ENCODE measurements at regions not wholly inside any gene's neighbourhood (a gene's known extent, or its start where the extent isn't known, plus 50 kb on each side); places are given as distances from the start of the nearest gene placed in this dataset.

DNA sequence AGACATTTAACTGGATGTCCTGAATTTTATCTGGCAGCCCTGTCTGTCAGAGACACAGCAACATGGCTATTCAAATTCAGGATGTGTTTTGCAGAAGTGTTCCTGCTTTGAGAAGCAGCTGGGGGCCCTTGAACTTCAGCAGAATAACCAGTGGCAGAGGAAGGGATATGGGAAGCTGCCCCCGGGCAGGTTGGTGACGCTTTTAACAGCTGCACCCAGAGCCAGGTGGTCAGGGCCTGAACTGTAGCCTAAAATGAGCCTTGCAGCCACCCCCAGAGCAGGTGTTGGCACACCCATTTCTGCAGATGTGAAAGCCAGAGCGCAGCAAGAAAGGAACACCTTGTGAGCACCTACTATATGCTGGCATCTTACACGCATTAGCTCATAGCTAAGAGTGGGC is 128.7 kb upstream of the BOD1 start:
- in situ Hi-C loops (cut with HindIII; ENCODE audit: low pct_unique_long_range_greater_than_20kb, low sequenced_read_pairs) (no loop called here), intact Hi-C loops (cut with micrococcal nuclease; ENCODE audit: unreplicated experiment) (no loop called here)
- ChIA-PET CTCF (no interaction called here), POLR2A (no interaction called here)
- H3K4me3 ChIP-seq (ENCODE audit: low read depth in 2 of 2, low read length in 2 of 2), result no peak overlapping the region
- DNase-seq (ENCODE audit: low read depth, low spot score), result no peak
- no peaks in the 10 kb centered on the region for H3K9me3 ChIP-seq (ENCODE audit: control insufficient read depth, insufficient read depth, low read depth, low read length)
- H3K4me1 ChIP-seq (ENCODE audit: control insufficient read depth, insufficient read depth, low read length), result no peaks in the 10 kb centered on the region
- TF ChIP-seq, protein P1, sequence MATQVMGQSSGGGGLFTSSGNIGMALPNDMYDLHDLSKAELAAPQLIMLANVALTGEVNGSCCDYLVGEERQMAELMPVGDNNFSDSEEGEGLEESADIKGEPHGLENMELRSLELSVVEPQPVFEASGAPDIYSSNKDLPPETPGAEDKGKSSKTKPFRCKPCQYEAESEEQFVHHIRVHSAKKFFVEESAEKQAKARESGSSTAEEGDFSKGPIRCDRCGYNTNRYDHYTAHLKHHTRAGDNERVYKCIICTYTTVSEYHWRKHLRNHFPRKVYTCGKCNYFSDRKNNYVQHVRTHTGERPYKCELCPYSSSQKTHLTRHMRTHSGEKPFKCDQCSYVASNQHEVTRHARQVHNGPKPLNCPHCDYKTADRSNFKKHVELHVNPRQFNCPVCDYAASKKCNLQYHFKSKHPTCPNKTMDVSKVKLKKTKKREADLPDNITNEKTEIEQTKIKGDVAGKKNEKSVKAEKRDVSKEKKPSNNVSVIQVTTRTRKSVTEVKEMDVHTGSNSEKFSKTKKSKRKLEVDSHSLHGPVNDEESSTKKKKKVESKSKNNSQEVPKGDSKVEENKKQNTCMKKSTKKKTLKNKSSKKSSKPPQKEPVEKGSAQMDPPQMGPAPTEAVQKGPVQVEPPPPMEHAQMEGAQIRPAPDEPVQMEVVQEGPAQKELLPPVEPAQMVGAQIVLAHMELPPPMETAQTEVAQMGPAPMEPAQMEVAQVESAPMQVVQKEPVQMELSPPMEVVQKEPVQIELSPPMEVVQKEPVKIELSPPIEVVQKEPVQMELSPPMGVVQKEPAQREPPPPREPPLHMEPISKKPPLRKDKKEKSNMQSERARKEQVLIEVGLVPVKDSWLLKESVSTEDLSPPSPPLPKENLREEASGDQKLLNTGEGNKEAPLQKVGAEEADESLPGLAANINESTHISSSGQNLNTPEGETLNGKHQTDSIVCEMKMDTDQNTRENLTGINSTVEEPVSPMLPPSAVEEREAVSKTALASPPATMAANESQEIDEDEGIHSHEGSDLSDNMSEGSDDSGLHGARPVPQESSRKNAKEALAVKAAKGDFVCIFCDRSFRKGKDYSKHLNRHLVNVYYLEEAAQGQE (IDR thresholded peaks at IDR 0.05; ENCODE audit: insufficient read depth in 1 of 2, low read depth in 2 of 2, low read length in 1 of 2), result no peak
- BruUV-seq (replicated peaks), result no TSS peak
- ATAC-seq, result no peak
- no peaks in the 10 kb centered on the region for H3K36me3 ChIP-seq (ENCODE audit: control insufficient read depth, insufficient read depth, low read length)
- no peak overlapping the region for H3K27ac ChIP-seq (ENCODE audit: low read length)
- H3K27me3 ChIP-seq (ENCODE audit: control insufficient read depth, insufficient read depth, low read length), result no peaks in the 10 kb centered on the region

GRCh38 chr5:173745557-173745956 is 129.1 kb upstream of the BOD1 start:
- H3K27ac ChIP-seq (ENCODE audit: low read length), result no peak overlapping the region
- DNase-seq (ENCODE audit: low read depth, low spot score) (no peak), ATAC-seq (no peak)
- H3K9me3 ChIP-seq (ENCODE audit: control insufficient read depth, insufficient read depth, low read depth, low read length), result no peaks in the 10 kb centered on the region
- ChIA-PET CTCF (no interaction called here), POLR2A (no interaction called here)
- H3K4me1 ChIP-seq (ENCODE audit: control insufficient read depth, insufficient read depth, low read length), result no peaks in the 10 kb centered on the region
- no peak overlapping the region for H3K4me3 ChIP-seq (ENCODE audit: low read depth in 2 of 2, low read length in 2 of 2)
- no TSS peak for BruUV-seq (replicated peaks)
- no peaks in the 10 kb centered on the region for H3K27me3 ChIP-seq (ENCODE audit: control insufficient read depth, insufficient read depth, low read length)
- in situ Hi-C loops (cut with HindIII; ENCODE audit: low pct_unique_long_range_greater_than_20kb, low sequenced_read_pairs) (no loop called here), intact Hi-C loops (cut with micrococcal nuclease; ENCODE audit: unreplicated experiment) (no loop called here)
- no peak for TF ChIP-seq POLR2AphosphoS5 (IDR thresholded peaks at IDR 0.05; ENCODE audit: low read depth, low read length)
- no peak for TF ChIP-seq TCF7L2 (IDR thresholded peaks at IDR 0.05; ENCODE audit: low read depth, low read length)
- TF ChIP-seq, protein P1 (IDR thresholded peaks at IDR 0.05; ENCODE audit: insufficient read depth in 1 of 2, low read depth in 2 of 2, low read length in 1 of 2), result no peak
- TF ChIP-seq CTCF (IDR thresholded peaks at IDR 0.05), result no peak
- TF ChIP-seq SIN3A (IDR thresholded peaks at IDR 0.05; ENCODE audit: borderline replicate concordance, insufficient read depth, low read depth, low read length), result no peak
- H3K36me3 ChIP-seq (ENCODE audit: control insufficient read depth, insufficient read depth, low read length), result no peaks in the 10 kb centered on the region
